GM10248 (cell line): ENCODE measurements at regions not wholly inside any gene's neighbourhood (a gene's known extent, or its start where the extent isn't known, plus 50 kb on each side); places are given as distances from the start of the nearest gene placed in this dataset.

ENCODE experiments used
- CTCF ChIA-PET: fragments of 300-600 bp; sonication (Branson Sonifier 250); formaldehyde crosslinking; extraction: SDS; loops from one replicate; lab custom pipeline; 2021; ENCODE audit warnings: antibody characterized with exemption; lab: Yijun Ruan, JAX
- POLR2A ChIA-PET: fragments of 350-650 bp; sonication (Branson Sonifier 250); formaldehyde crosslinking; extraction: SDS; loops from one replicate; lab custom pipeline; 2020; ENCODE audit warnings: antibody characterized with exemption; lab: Yijun Ruan, JAX
- DNase-seq: peaks from one replicate; pipeline ENCODE4 v3.0.0; 2012; ENCODE audit errors: extremely low spot score
- CTCF ChIP-seq: IDR thresholded peaks from 2 replicates; pipeline ENCODE4 v1.5.1; 2012; ENCODE audit warnings: mild to moderate bottlenecking, low read depth; ENCODE audit errors: extremely low read depth, missing control alignments, control extremely low read depth

GRCh38 chr17:52751051-52751450 is 592.5 kb upstream of the CA10 start:
- TF ChIP-seq CTCF, result no peak
- no peak for DNase-seq

GRCh38 chr17:52744179-52744578 is 585.7 kb upstream of the CA10 start:
- no peak for DNase-seq
- no peak for TF ChIP-seq CTCF
- ChIA-PET CTCF (no interaction called here), POLR2A (no interaction called here)

More at GRCh38 chr17:52751051-52751450, 592.5 kb upstream of the CA10 start:
- CTCF ChIA-PET, result no interaction called here
- POLR2A ChIA-PET, result no interaction called here

- ChIA-PET CTCF (interaction anchor here (1.5 kb wide), 1 partner anchor 124 kb away, joined by 3 read pairs; no protein-coding TSS in a partner anchor), POLR2A (no interaction called here)
- no peak for DNase-seq
- TF ChIP-seq CTCF, result no peak
Observed at GRCh38 chr17:52740006-52740405, 581.5 kb upstream of the CA10 start.

- TF ChIP-seq CTCF, result no peak
- DNase-seq, result no peak
- ChIA-PET POLR2A (no interaction called here), CTCF (interaction anchor here (1.2 kb wide), 1 partner anchor 31 kb away, joined by 3 read pairs; no protein-coding TSS in a partner anchor)
Observed at GRCh38 chr17:52738791-52739190, 580.3 kb upstream of the CA10 start.

- POLR2A ChIA-PET, result no interaction called here
- DNase-seq, result no peak
- CTCF ChIA-PET, result interaction anchor here (1.3 kb wide), 1 partner anchor 12 kb away, joined by 3 read pairs; no protein-coding TSS in a partner anchor
- no peak for TF ChIP-seq CTCF
Observed at GRCh38 chr17:52737071-52737470, 578.6 kb upstream of the CA10 start.

- CTCF ChIA-PET, result no interaction called here
- POLR2A ChIA-PET, result no interaction called here
- DNase-seq, result no peak
- no peak for TF ChIP-seq CTCF
Observed at GRCh38 chr17:52732841-52733240, 574.3 kb upstream of the CA10 start.
